Kidney (tissue), 13 donors: ENCODE measurements at regions not wholly inside any gene's neighbourhood (a gene's known extent, or its start where the extent isn't known, plus 50 kb on each side); places are given as distances from the start of the nearest gene placed in this dataset.

Experiments
- DNase-seq, 5 donors: peaks; one replicate each; pipeline ENCODE4 v3.0.0-alpha.2; 2013 to 2020
- FAIRE-seq: peaks from 2 replicates; lab custom pipeline; 2012; peaks lifted over from hg19 to GRCh38; lab: Jason Lieb, UNC
- H3K27ac ChIP-seq, 2 donors: one replicate each; pipeline ENCODE4 v1.7.0; 2013; ENCODE audit warnings: low read depth in 2 of 2, low read length in 2 of 2, inconsistent platforms in 1 of 2
- H3K27me3 ChIP-seq: one replicate; pipeline ENCODE4 v1.7.1; 2013; ENCODE audit warnings: low read length, inconsistent platforms; ENCODE audit not compliant: control insufficient read depth, insufficient read depth
- H3K36me3 ChIP-seq, 3 donors: one replicate each; pipeline versions ENCODE4 v1.7.0 to v1.7.1; 2013; ENCODE audit warnings: low read length in 3 of 3, control low read depth in 1 of 3, inconsistent platforms in 1 of 3; ENCODE audit not compliant: insufficient read depth in 3 of 3, control insufficient read depth in 2 of 3
- H3K4me1 ChIP-seq, 3 donors: one replicate each; pipeline versions ENCODE4 v1.7.0 to v1.7.1; 2013; ENCODE audit warnings: low read length in 3 of 3, inconsistent platforms in 1 of 3, low read depth in 1 of 3; ENCODE audit not compliant: control insufficient read depth in 2 of 3, insufficient read depth in 2 of 3
- H3K4me3 ChIP-seq, 3 donors: one replicate each; pipeline versions ENCODE4 v1.7.0 to v1.8.1; 2013; ENCODE audit warnings: low read length in 3 of 3, control low read depth in 1 of 3, inconsistent platforms in 1 of 3
- H3K9ac ChIP-seq, 3 donors: one replicate each; pipeline versions ENCODE4 v1.7.0 to v1.7.1; 2013; ENCODE audit warnings: low read length in 3 of 3, control low read depth in 1 of 3, inconsistent platforms in 1 of 3
- H3K9me3 ChIP-seq, 3 donors: one replicate each; pipeline versions ENCODE4 v1.7.0 to v1.7.1; 2013; ENCODE audit warnings: low read length in 3 of 3, control low read depth in 1 of 3, inconsistent platforms in 1 of 3; ENCODE audit not compliant: control insufficient read depth in 2 of 3, insufficient read depth in 1 of 3
- CTCF ChIP-seq: IDR thresholded peaks from 3 replicates; pipeline ENCODE4 v1.5.1; 2012; ENCODE audit warnings: mild to moderate bottlenecking, moderate library complexity, borderline replicate concordance; ENCODE audit not compliant: insufficient read depth; ENCODE audit errors: extremely low read depth
- intact Hi-C: fragments of 100-400 bp; cut with DNase I; formaldehyde crosslinking; loops from one replicate; pipeline ENCODE4 v1.11.1; 2022
- donor health status: control.
- donor health status: control.
- donor health status: control.
- donor health status: control.
- donor health status: control.
- donor health status: DM: yes; HTN: yes; CAD: no.
- donor health status: Normal renal cell carcinoma (clear cell type).

- DNase-seq (no peak), FAIRE-seq (peak; percentile 94)
- Histone ChIP-seq H3K9me3 (no peaks in the 10 kb centered on the region), H3K27ac (no peak overlapping the region), H3K27me3 (no peaks in the 10 kb centered on the region), H3K4me3 (no peak overlapping the region), H3K4me1 (no peaks in the 10 kb centered on the region), H3K9ac (no peak overlapping the region), H3K36me3 (no peaks in the 10 kb centered on the region)
- intact Hi-C loops = no loop called here
- no peak for TF ChIP-seq CTCF
Observed at GRCh38 chr7:20513897-20514296, 101.6 kb upstream of the ABCB5 start.

GRCh38 chr7:20514364-20514763 lies 101.1 kb upstream of the ABCB5 start:
- no peak overlapping the region for H3K9ac ChIP-seq
- DNase-seq (peak; percentile 68 to 93 (median 75)), FAIRE-seq (peak; percentile 47)

GRCh38 chr7:20519645-20520044 lies 95.8 kb upstream of the ABCB5 start:
- H3K36me3 ChIP-seq = no peaks in the 10 kb centered on the region
- H3K4me1 ChIP-seq = no peaks in the 10 kb centered on the region
- H3K27ac ChIP-seq = no peak overlapping the region
- peak in 1 of 5 donors; percentile 9 for DNase-seq
- H3K9ac ChIP-seq = no peak overlapping the region
- intact Hi-C loops = no loop called here
- H3K9me3 ChIP-seq = no peaks in the 10 kb centered on the region
- TF ChIP-seq CTCF = no peak
- no peaks in the 10 kb centered on the region for H3K27me3 ChIP-seq
- FAIRE-seq = no peak
- H3K4me3 ChIP-seq = no peak overlapping the region

More at GRCh38 chr7:20514364-20514763, 101.1 kb upstream of the ABCB5 start:
- intact Hi-C loops = no loop called here
- Histone ChIP-seq H3K9me3 (no peaks in the 10 kb centered on the region), H3K4me3 (no peak overlapping the region), H3K27me3 (no peaks in the 10 kb centered on the region), H3K4me1 (no peaks in the 10 kb centered on the region), H3K27ac (no peak overlapping the region), H3K36me3 (no peaks in the 10 kb centered on the region)
- no peak for TF ChIP-seq CTCF

GRCh38 chr7:20520530-20520929 lies 94.9 kb upstream of the ABCB5 start:
- FAIRE-seq (no peak), DNase-seq (no peak)
- intact Hi-C loops = no loop called here
- no peaks in the 10 kb centered on the region for H3K4me1 ChIP-seq
- H3K9ac ChIP-seq = no peak overlapping the region
- H3K9me3 ChIP-seq = no peaks in the 10 kb centered on the region
- no peak for TF ChIP-seq CTCF
- H3K27ac ChIP-seq = no peak overlapping the region
- no peaks in the 10 kb centered on the region for H3K27me3 ChIP-seq
- no peaks in the 10 kb centered on the region for H3K36me3 ChIP-seq
- H3K4me3 ChIP-seq = no peak overlapping the region
